ENCODE measurements at regions not wholly inside any gene's neighbourhood (a gene's known extent, or its start where the extent isn't known, plus 50 kb on each side); places are given as distances from the start of the nearest gene placed in this dataset.

DNA sequence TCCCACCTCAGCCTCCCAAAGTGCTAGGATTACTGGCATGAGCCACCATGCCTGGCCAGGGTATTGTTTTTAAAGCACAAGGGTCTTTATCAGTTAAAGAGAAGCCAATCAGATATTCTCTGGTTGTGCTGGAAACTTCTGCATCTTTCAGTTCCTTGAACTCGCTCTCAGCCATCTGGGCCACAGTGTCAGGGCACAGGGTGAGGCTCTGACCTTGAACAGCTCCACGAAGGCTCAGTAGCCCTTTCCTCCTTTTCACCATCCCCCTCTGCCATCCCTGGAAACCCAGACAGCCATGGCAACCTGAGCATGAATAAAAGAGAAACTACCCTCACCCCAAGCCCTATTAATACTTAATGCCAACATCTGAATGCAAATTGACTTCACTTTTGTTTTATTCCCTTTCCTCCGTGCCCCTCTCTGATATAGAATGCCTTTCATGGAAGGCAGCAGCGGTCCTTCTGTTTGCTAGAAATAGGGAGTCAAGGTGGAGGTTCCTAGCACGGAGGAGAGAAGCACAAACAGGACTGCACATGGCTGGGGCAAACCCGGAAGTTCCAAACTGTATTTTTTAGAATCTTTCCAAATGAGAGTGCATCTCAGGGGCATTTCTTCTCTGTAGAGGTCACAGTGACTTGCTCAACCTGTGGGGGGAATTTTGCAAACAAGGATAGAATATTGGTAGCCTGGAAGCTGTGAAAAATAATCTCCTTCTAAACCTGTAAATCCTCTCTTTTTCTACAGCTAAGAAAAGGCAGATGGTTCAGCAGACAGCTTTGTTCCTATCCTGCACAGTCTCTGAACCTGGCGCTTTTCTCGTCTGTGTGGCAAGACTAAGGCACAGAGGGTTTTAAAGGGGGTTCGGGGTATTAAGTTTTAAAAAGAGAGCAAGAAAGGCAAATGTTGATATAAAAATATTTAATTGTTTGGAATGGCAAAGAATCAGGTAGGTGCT lies 176.4 kb upstream of the RREB1 start:
- Histone ChIP-seq H3K9me3 (no peaks in the 10 kb centered on the region), H3K9ac (no peak overlapping the region), H3F3A (replicated peaks; ENCODE audit: insufficient read depth) (no peaks in the 10 kb centered on the region), H3K4me3 (ENCODE audit: low read depth in 2 of 2, low read length in 1 of 2) (no peak overlapping the region), H3K36me3 (replicated peaks in 1 of 2; ENCODE audit: control insufficient read depth in 1 of 2, insufficient read depth in 2 of 2, low read length in 1 of 2) (no peaks in the 10 kb centered on the region), H2AFZ (ENCODE audit: low read depth) (no peak overlapping the region), H3K27me3 (ENCODE audit: insufficient read depth) (no peaks in the 10 kb centered on the region), H4K20me1 (ENCODE audit: insufficient read depth) (no peaks in the 10 kb centered on the region), H3K4me2 (no peak overlapping the region), H3K79me2 (ENCODE audit: insufficient read depth) (no peaks in the 10 kb centered on the region), H3K27ac (ENCODE audit: low read depth in 2 of 2, low read length in 1 of 2) (no peak overlapping the region), H3K4me1 (ENCODE audit: control insufficient read depth in 1 of 2, insufficient read depth in 2 of 2, low read depth in 1 of 2, low read length in 1 of 2) (no peaks in the 10 kb centered on the region), H3K9me2 (no peaks in the 10 kb centered on the region)
- TF ChIP-seq CHD2 (IDR thresholded peaks at IDR 0.05; ENCODE audit: low read length, partially characterized antibody), result no peak
- WGBS (ENCODE audit: low lambda C conversion rate), result 31% methylated on average over 9 of the region's 9 CpGs
- ChIA-PET CTCF (no interaction called here), POLR2A (no interaction called here)
- no peak for DNase-seq

DNA sequence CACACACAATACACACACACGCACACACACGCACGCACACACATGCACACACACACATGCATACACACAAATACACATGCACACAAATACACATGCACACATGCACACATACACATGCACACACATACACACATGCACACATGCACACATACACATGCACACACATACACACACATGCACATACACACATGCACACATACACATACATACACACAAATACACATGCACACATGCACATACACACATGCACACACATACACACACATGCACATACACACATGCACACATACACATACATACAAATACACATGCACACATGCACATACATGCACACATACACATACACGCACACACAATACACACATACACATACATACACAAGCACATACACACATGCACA lies 175.4 kb upstream of the RREB1 start:
- CTCF ChIA-PET, result no interaction called here
- no peak overlapping the region for H3K4me3 ChIP-seq (ENCODE audit: low read depth in 2 of 2, low read length in 1 of 2)
- H3K79me2 ChIP-seq (ENCODE audit: insufficient read depth), result no peaks in the 10 kb centered on the region
- no peaks in the 10 kb centered on the region for H3K4me1 ChIP-seq (ENCODE audit: control insufficient read depth in 1 of 2, insufficient read depth in 2 of 2, low read depth in 1 of 2, low read length in 1 of 2)
- no peak for DNase-seq
- no peaks in the 10 kb centered on the region; the same call in 1 of the 2 replicates for H3K27me3 ChIP-seq (ENCODE audit: insufficient read depth)
- H3K27ac ChIP-seq (ENCODE audit: low read depth in 2 of 2, low read length in 1 of 2), result no peak overlapping the region
- 24% methylated on average over 4 of the region's 4 CpGs for WGBS (ENCODE audit: low lambda C conversion rate)
- H3K9ac ChIP-seq, result no peak overlapping the region
- H3K9me3 ChIP-seq, result no peaks in the 10 kb centered on the region
- H3F3A ChIP-seq (replicated peaks; ENCODE audit: insufficient read depth), result no peaks in the 10 kb centered on the region
- H3K9me2 ChIP-seq, result no peaks in the 10 kb centered on the region
- H3K36me3 ChIP-seq (replicated peaks in 1 of 2; ENCODE audit: control insufficient read depth in 1 of 2, insufficient read depth in 2 of 2, low read length in 1 of 2), result no peaks in the 10 kb centered on the region
- no peak overlapping the region for H3K4me2 ChIP-seq
- POLR2A ChIA-PET, result no interaction called here
- H2AFZ ChIP-seq (ENCODE audit: low read depth), result no peak overlapping the region
- H4K20me1 ChIP-seq (ENCODE audit: insufficient read depth), result no peaks in the 10 kb centered on the region
- no peak for TF ChIP-seq SIN3A (IDR thresholded peaks at IDR 0.05; ENCODE audit: borderline replicate concordance, low read depth, low read length)
- no peak for TF ChIP-seq SMC3 (IDR thresholded peaks at IDR 0.05; ENCODE audit: low read depth, low read length)
- TF ChIP-seq MEF2A (IDR thresholded peaks at IDR 0.05; ENCODE audit: borderline replicate concordance, low read depth), result no peak
- TF ChIP-seq, protein P1, sequence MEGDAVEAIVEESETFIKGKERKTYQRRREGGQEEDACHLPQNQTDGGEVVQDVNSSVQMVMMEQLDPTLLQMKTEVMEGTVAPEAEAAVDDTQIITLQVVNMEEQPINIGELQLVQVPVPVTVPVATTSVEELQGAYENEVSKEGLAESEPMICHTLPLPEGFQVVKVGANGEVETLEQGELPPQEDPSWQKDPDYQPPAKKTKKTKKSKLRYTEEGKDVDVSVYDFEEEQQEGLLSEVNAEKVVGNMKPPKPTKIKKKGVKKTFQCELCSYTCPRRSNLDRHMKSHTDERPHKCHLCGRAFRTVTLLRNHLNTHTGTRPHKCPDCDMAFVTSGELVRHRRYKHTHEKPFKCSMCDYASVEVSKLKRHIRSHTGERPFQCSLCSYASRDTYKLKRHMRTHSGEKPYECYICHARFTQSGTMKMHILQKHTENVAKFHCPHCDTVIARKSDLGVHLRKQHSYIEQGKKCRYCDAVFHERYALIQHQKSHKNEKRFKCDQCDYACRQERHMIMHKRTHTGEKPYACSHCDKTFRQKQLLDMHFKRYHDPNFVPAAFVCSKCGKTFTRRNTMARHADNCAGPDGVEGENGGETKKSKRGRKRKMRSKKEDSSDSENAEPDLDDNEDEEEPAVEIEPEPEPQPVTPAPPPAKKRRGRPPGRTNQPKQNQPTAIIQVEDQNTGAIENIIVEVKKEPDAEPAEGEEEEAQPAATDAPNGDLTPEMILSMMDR (IDR thresholded peaks at IDR 0.05), result no peak
- TF ChIP-seq MXI1 (IDR thresholded peaks at IDR 0.05; ENCODE audit: low read depth, low read length), result no peak
- TF ChIP-seq, protein P2, sequence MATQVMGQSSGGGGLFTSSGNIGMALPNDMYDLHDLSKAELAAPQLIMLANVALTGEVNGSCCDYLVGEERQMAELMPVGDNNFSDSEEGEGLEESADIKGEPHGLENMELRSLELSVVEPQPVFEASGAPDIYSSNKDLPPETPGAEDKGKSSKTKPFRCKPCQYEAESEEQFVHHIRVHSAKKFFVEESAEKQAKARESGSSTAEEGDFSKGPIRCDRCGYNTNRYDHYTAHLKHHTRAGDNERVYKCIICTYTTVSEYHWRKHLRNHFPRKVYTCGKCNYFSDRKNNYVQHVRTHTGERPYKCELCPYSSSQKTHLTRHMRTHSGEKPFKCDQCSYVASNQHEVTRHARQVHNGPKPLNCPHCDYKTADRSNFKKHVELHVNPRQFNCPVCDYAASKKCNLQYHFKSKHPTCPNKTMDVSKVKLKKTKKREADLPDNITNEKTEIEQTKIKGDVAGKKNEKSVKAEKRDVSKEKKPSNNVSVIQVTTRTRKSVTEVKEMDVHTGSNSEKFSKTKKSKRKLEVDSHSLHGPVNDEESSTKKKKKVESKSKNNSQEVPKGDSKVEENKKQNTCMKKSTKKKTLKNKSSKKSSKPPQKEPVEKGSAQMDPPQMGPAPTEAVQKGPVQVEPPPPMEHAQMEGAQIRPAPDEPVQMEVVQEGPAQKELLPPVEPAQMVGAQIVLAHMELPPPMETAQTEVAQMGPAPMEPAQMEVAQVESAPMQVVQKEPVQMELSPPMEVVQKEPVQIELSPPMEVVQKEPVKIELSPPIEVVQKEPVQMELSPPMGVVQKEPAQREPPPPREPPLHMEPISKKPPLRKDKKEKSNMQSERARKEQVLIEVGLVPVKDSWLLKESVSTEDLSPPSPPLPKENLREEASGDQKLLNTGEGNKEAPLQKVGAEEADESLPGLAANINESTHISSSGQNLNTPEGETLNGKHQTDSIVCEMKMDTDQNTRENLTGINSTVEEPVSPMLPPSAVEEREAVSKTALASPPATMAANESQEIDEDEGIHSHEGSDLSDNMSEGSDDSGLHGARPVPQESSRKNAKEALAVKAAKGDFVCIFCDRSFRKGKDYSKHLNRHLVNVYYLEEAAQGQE (IDR thresholded peaks at IDR 0.05; ENCODE audit: low read depth, low read length), result no peak
- TF ChIP-seq CHD2 (IDR thresholded peaks at IDR 0.05; ENCODE audit: low read length, partially characterized antibody), result no peak
- TF ChIP-seq, protein P3, sequence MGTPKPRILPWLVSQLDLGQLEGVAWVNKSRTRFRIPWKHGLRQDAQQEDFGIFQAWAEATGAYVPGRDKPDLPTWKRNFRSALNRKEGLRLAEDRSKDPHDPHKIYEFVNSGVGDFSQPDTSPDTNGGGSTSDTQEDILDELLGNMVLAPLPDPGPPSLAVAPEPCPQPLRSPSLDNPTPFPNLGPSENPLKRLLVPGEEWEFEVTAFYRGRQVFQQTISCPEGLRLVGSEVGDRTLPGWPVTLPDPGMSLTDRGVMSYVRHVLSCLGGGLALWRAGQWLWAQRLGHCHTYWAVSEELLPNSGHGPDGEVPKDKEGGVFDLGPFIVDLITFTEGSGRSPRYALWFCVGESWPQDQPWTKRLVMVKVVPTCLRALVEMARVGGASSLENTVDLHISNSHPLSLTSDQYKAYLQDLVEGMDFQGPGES (IDR thresholded peaks at IDR 0.05; ENCODE audit: low read depth, low read length), result no peak
- TF ChIP-seq RCOR1 (IDR thresholded peaks at IDR 0.05; ENCODE audit: low read length), result no peak
- no peak for TF ChIP-seq FOSL2 (IDR thresholded peaks at IDR 0.05; ENCODE audit: borderline replicate concordance, low read depth)
- TF ChIP-seq GATA2 (CRISPR knock-in tag; IDR thresholded peaks at IDR 0.05), result no peak
- TF ChIP-seq ELF1 (IDR thresholded peaks at IDR 0.05), result no peak
- TF ChIP-seq GABPA (IDR thresholded peaks at IDR 0.05; ENCODE audit: low read depth), result no peak
- no peak for TF ChIP-seq NRF1 (IDR thresholded peaks at IDR 0.05; ENCODE audit: low read depth, low read length)
- no peak for TF ChIP-seq RXRA (IDR thresholded peaks at IDR 0.05; ENCODE audit: borderline replicate concordance, low read depth)
- TF ChIP-seq EZH2phosphoT487 (IDR thresholded peaks at IDR 0.05; ENCODE audit: borderline replicate concordance, low read depth), result no peak
- TF ChIP-seq EP300 (IDR thresholded peaks at IDR 0.05; ENCODE audit: borderline replicate concordance in 1 of 2, low read depth in 1 of 2, low read length in 1 of 2), result no peak
- TF ChIP-seq, protein P4, sequence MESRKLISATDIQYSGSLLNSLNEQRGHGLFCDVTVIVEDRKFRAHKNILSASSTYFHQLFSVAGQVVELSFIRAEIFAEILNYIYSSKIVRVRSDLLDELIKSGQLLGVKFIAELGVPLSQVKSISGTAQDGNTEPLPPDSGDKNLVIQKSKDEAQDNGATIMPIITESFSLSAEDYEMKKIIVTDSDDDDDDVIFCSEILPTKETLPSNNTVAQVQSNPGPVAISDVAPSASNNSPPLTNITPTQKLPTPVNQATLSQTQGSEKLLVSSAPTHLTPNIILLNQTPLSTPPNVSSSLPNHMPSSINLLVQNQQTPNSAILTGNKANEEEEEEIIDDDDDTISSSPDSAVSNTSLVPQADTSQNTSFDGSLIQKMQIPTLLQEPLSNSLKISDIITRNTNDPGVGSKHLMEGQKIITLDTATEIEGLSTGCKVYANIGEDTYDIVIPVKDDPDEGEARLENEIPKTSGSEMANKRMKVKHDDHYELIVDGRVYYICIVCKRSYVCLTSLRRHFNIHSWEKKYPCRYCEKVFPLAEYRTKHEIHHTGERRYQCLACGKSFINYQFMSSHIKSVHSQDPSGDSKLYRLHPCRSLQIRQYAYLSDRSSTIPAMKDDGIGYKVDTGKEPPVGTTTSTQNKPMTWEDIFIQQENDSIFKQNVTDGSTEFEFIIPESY (IDR thresholded peaks at IDR 0.05; ENCODE audit: borderline replicate concordance, low read depth), result no peak

Data from SK-N-SH (cell line).